GM12872 (cell line): ENCODE measurements at regions not wholly inside any gene's neighbourhood (a gene's known extent, or its start where the extent isn't known, plus 50 kb on each side); places are given as distances from the start of the nearest gene placed in this dataset.

Experiments used
- CTCF ChIP-seq: IDR thresholded peaks from 3 replicates; pipeline ENCODE4 v1.5.1; 2011; ENCODE audit warnings: low read depth, mild to moderate bottlenecking, low read length, moderate library complexity; ENCODE audit not compliant: insufficient read depth

DNA sequence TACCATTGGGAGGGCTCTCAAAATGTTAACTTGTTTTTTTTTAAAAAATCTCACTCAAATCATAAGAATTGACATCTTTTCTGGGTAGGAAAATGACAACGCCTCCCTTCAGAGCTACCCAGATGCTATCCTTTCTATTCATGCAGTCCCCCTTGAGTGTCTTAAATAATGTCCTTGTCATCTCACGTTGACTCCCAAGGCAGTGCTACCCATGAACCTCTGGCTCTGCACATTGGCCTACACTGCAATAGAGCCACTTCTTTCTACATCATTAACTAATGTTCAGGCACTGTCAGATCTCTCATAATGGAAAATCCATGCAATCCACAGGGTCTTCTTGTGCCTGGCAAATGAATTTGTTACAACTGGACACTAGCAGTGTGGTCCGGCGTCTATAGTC, 569.8 kb upstream of the ZFHX3 start:
- no peak for TF ChIP-seq CTCF

DNA sequence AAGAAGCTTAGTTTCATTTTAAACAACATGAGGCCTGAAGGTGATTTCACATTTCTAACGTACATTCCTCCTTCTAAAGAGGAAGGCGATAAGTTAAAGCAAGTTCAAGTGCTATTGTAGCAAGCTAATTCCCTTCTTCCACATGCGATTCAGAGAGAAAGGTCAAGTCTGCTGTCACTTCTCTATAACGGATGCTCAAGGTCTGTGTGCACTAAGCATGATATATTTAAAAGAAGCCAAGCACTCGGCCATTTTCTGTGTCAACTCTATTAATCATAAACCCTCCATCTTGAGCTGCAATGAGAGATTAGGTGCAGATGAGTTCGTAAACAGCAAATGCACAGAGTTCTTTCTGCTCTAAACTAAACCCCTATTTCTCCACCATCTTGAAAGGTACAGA, 568.8 kb upstream of the ZFHX3 start:
- TF ChIP-seq CTCF = no peak

- TF ChIP-seq CTCF = no peak
These were observed 568.3 kb upstream of the ZFHX3 start for GRCh38 chr16:73616166-73616753.

- TF ChIP-seq CTCF = no peak
These were observed 567.4 kb upstream of the ZFHX3 start for GRCh38 chr16:73615071-73615940.

- no peak for TF ChIP-seq CTCF
These were observed 566.2 kb upstream of the ZFHX3 start for GRCh38 chr16:73614131-73614530.

- no peak for TF ChIP-seq CTCF
These were observed 562.8 kb upstream of the ZFHX3 start for GRCh38 chr16:73610605-73611156.

DNA sequence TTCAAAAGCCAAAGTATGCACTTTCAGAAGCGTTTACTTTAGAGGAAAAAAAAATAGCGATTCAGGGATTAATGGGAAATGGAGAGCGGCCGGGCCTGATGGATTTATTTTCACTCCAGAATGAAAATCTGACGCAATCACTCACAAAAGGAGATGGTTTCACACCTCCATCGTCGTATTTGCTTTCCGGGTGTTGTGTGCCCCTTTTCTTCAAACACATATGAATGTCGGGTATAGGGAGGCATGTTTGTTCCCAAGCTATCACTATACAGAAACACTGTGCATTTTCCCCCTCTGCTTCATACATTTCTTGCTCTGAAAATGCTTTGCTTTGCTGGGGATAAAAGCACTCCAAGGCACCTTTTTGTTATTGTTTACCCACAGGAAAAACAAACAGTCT, 562.2 kb upstream of the ZFHX3 start:
- no peak for TF ChIP-seq CTCF
